ENCODE measurements at regions not wholly inside any gene's neighbourhood (a gene's known extent, or its start where the extent isn't known, plus 50 kb on each side); places are given as distances from the start of the nearest gene placed in this dataset.

DNA sequence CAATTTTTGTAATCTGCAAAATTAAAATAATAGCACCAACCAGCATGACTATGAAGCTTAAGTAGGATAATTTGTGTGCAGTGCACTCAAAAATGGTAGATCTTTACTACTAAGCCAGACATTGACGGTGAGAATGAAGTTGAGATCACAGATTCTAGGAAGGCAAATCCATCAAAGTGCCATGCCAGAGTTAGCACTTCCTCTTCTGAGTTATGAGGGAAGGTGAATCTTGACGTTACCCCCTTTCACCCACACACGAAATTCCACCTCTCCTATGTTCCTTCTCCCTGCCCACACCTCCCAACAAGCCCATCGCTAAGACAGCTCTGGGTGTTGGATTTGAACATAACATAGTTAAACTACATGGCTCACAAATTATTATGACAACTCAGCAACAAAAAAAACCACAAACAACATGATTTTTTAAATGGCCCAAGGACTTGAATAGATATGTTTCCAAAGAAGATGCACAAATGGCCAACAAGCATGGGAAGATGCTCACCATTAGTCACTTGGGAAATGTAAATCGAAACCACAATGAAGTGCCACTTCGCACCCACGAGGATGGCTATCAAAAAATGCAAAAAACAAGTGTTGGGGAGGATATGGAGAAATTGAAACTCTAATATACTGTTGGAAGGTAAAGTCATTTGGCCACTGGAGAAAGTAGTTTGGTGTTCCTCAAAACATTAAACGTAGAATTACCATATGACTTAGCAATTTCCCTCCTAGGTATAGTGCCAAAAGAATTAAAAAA lies 119.3 kb upstream of the RAP1B start:
- no peak overlapping the region for H3K9ac ChIP-seq (ENCODE audit: low read length in 3 of 3)
- H3K4me3 ChIP-seq (ENCODE audit: low read length in 3 of 3) = no peak overlapping the region
- H3K9me3 ChIP-seq (ENCODE audit: control insufficient read depth in 2 of 3, insufficient read depth in 1 of 3, low read length in 3 of 3) = no peaks in the 10 kb centered on the region
- no peaks in the 10 kb centered on the region for H3K4me1 ChIP-seq (ENCODE audit: control insufficient read depth in 2 of 3, insufficient read depth in 2 of 3, low read depth in 1 of 3, low read length in 3 of 3)
- intact Hi-C loops (cut with DNase I) = no loop called here
- FAIRE-seq (no peak), DNase-seq (no peak)
- H3K36me3 ChIP-seq (ENCODE audit: control insufficient read depth in 2 of 3, insufficient read depth in 3 of 3, low read length in 3 of 3) = no peaks in the 10 kb centered on the region
- H3K27ac ChIP-seq (ENCODE audit: low read depth in 2 of 2, low read length in 2 of 2) = no peak overlapping the region
- H3K27me3 ChIP-seq (ENCODE audit: control insufficient read depth, insufficient read depth, low read length) = no peaks in the 10 kb centered on the region
- TF ChIP-seq, protein P1, sequence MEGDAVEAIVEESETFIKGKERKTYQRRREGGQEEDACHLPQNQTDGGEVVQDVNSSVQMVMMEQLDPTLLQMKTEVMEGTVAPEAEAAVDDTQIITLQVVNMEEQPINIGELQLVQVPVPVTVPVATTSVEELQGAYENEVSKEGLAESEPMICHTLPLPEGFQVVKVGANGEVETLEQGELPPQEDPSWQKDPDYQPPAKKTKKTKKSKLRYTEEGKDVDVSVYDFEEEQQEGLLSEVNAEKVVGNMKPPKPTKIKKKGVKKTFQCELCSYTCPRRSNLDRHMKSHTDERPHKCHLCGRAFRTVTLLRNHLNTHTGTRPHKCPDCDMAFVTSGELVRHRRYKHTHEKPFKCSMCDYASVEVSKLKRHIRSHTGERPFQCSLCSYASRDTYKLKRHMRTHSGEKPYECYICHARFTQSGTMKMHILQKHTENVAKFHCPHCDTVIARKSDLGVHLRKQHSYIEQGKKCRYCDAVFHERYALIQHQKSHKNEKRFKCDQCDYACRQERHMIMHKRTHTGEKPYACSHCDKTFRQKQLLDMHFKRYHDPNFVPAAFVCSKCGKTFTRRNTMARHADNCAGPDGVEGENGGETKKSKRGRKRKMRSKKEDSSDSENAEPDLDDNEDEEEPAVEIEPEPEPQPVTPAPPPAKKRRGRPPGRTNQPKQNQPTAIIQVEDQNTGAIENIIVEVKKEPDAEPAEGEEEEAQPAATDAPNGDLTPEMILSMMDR (IDR thresholded peaks at IDR 0.05; ENCODE audit: borderline replicate concordance, extremely low read depth, insufficient read depth) = no peak

DNA sequence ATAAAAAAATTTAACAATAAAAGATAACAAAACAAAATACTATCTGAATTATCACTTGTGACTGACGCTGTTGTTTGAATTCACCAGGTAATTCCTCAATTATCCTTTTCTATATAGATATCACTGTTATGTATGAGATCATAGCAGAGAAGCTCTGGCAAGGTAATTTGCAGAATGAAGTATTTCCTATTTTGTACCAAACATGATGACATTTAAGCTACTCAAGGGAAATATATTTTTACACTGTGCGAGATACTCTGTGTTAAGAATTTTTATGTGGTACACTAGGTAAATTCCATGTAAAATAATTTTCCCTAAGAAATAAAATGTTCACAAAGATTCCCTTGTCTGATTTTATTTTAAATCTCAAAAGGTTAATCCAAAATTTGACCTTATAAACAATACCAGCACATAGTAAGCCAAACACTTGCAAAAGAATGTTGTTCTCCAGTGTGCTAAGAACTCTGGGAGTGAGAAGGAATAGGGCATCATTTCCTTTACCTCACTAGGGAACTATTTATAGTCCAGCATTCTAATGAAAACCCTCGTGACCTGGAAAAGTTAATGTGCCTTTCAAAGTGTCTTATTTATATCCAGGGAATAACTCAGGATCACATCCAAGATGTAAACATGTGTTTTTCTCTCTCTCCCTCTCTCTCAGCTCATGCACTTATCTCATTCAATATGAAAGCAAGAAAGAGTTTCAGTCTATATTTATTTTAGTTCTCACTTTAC lies 115.2 kb upstream of the RAP1B start:
- FAIRE-seq (no peak), DNase-seq (peak in 2 of 5 donors; percentile 38 to 77)
- Histone ChIP-seq H3K9me3 (ENCODE audit: control insufficient read depth in 2 of 3, insufficient read depth in 1 of 3, low read length in 3 of 3) (no peaks in the 10 kb centered on the region), H3K27me3 (ENCODE audit: control insufficient read depth, insufficient read depth, low read length) (no peaks in the 10 kb centered on the region), H3K36me3 (ENCODE audit: control insufficient read depth in 2 of 3, insufficient read depth in 3 of 3, low read length in 3 of 3) (no peaks in the 10 kb centered on the region), H3K27ac (ENCODE audit: low read depth in 2 of 2, low read length in 2 of 2) (no peak overlapping the region), H3K4me1 (ENCODE audit: control insufficient read depth in 2 of 3, insufficient read depth in 2 of 3, low read depth in 1 of 3, low read length in 3 of 3) (no peaks in the 10 kb centered on the region), H3K4me3 (ENCODE audit: low read length in 3 of 3) (no peak overlapping the region), H3K9ac (ENCODE audit: low read length in 3 of 3) (no peak overlapping the region)
- intact Hi-C loops (cut with DNase I) = no loop called here
- TF ChIP-seq, protein P1 (IDR thresholded peaks at IDR 0.05; ENCODE audit: borderline replicate concordance, extremely low read depth, insufficient read depth) = no peak

DNA sequence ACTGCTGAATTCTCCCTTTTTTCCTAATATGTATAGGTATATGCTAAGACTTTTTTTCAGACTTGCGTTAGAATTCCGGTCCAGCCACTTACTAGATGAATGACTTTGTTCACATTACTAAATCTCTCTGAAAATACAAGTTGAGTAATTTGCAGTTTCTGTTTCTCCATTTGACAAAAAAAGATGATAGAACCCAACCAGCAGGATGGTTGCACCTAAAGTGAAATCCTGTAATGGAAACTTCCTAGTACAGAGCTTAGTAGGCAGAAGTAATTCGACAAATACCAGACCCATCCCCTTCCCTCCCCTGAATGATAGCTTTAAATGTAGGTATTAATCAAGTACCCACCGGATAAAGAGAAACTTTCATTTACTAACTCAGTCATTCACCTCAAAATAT lies 113.6 kb upstream of the RAP1B start:
- no peak overlapping the region for H3K4me3 ChIP-seq (ENCODE audit: low read length in 3 of 3)
- H3K27ac ChIP-seq (ENCODE audit: low read depth in 2 of 2, low read length in 2 of 2) = peak overlapping the region in 1 of 2 donors; percentile 29
- DNase-seq (no peak), FAIRE-seq (no peak)
- H3K4me1 ChIP-seq (ENCODE audit: control insufficient read depth in 2 of 3, insufficient read depth in 2 of 3, low read depth in 1 of 3, low read length in 3 of 3) = no peaks in the 10 kb centered on the region
- intact Hi-C loops (cut with DNase I) = no loop called here
- H3K36me3 ChIP-seq (ENCODE audit: control insufficient read depth in 2 of 3, insufficient read depth in 3 of 3, low read length in 3 of 3) = no peaks in the 10 kb centered on the region
- no peaks in the 10 kb centered on the region for H3K27me3 ChIP-seq (ENCODE audit: control insufficient read depth, insufficient read depth, low read length)
- H3K9ac ChIP-seq (ENCODE audit: low read length in 3 of 3) = no peak overlapping the region
- TF ChIP-seq, protein P1 (IDR thresholded peaks at IDR 0.05; ENCODE audit: borderline replicate concordance, extremely low read depth, insufficient read depth) = no peak
- H3K9me3 ChIP-seq (ENCODE audit: control insufficient read depth in 2 of 3, insufficient read depth in 1 of 3, low read length in 3 of 3) = no peaks in the 10 kb centered on the region
